HL-60/S4 treated with phorbol 12-myristate 13-acetate at 8.2 ng/mL for 4 days and 3 days (cell line): ENCODE measurements at regions not wholly inside any gene's neighbourhood (a gene's known extent, or its start where the extent isn't known, plus 50 kb on each side); places are given as distances from the start of the nearest gene placed in this dataset.
"Not testable (repeated sequence)": the region's sequence is repeated elsewhere in the genome, so short reads cannot be mapped to it uniquely, and the experiment has no call there.

Experiments used
- in situ Hi-C: fragments of 300-500 bp; cut with MboI; formaldehyde crosslinking; loops from 2 replicates; pipeline ENCODE4 v1.15.0; 2022; ENCODE audit warnings: low sequenced_read_pairs

- in situ Hi-C loops, result no loop called here
Measured at GRCh38 chr12:75634244-75635222, 123.1 kb upstream of the KRR1 start.

DNA sequence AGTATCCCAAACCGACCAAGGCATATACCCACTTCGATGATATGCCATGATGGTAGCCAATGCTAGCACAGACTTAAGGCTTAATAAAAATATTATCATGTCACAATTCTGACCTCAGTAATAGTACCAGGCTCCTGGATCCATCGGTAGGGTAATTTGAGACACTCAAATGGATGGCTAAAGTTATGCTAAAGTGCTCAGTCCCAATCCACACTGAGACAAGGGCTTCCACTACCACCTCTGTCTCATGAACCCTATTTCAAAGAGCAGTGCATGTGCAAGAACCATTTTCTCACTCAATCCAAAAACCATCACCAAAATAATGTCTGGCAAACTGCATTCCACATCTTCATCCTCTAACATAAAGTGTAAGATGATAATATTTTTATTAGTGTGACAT, 122.4 kb upstream of the KRR1 start:
- in situ Hi-C loops, result no loop called here

DNA sequence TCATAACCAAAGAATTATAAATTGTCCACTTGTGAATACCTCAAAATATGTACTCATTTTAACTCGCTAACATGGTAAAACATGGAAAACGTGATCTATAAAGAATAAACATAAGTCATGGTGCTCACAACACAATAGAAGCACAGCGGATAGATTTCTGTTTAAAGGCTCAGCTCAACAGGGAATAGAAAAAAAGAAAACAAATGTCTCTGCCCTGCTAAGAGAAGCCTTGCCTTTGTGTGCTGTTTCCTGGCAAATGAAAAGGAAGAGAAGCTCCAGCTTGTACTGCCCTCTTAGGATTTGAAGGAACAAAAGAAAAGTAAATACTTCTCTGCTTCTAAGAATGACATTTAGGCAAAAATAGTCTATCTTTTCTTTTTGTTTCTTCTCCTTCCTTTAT, 121.0 kb upstream of the KRR1 start:
- in situ Hi-C loops, result no loop called here

GRCh38 chr12:75631831-75632230, 120.4 kb upstream of the KRR1 start:
- in situ Hi-C loops, result no loop called here

DNA sequence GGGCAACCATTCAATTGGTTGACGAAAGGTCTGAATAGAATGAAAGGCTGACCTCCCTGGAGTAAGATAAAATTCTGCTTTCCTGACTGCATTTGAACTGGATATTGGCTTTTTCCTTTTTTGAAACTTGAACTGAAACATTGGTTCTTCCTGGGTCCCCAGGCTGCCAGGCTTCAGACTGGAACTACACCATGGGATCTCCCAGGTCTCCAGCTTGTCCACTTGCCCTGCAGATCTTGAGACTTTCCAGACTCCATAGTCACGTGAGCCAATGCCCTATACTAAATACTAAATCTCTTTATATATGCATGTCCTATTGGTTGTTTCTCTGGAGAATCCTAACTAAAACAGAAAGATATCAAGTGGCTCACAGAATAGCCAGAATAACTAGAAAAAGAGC, 118.7 kb upstream of the KRR1 start:
- in situ Hi-C loops, result no loop called here

DNA sequence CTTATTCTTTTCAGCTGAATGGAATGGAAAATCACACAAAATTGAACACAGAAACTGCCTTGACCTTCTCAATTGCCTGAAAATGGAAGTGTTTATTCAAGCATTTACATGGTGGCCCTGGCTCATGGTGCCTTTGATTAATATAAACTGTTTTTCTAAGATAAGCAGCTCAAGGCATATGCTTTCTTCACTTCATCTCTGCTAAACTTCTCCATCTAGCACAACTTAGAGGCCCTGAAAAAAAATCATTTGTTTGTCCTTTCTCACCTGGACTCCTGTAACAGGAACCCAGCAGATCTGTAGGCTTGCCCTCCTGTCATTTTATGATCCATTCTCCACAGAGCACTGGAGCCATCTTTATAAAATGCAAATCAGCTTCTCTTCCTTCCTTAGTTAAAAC, 117.5 kb upstream of the KRR1 start:
- in situ Hi-C loops, result no loop called here

GRCh38 chr12:75628511-75628910, 117.1 kb upstream of the KRR1 start:
- in situ Hi-C loops, result no loop called here

DNA sequence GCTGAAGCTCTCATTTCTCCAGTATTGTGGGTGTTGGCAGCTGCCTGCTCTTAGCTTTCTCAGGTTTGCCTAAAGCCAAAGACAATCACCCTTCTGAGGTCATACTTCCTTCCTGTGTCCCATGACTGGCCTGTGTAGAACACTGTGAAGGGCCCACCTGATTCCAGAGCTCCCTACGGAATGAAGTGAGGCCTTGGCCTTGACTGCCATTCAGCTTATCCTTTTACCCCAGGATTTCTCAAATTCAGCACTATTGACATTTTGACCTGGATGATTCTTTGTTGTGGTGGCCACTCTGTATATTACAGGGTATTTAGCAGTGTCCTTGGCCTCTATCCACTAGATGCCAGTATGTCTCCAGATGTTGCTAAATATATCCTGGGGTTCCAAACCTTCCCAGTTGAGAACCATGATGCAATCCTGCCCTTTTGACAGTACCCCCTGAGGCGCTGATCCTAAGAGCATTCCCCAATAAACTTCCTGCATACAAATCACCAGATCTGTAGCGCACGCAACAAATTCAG, 112.3 kb upstream of the KRR1 start:
- in situ Hi-C loops, result no loop called here

- in situ Hi-C loops, result no loop called here
Measured at GRCh38 chr12:75622492-75622891, 111.1 kb upstream of the KRR1 start.

GRCh38 chr12:75614396-75614795, 103.0 kb upstream of the KRR1 start:
- in situ Hi-C loops, result not testable (repeated sequence)

DNA sequence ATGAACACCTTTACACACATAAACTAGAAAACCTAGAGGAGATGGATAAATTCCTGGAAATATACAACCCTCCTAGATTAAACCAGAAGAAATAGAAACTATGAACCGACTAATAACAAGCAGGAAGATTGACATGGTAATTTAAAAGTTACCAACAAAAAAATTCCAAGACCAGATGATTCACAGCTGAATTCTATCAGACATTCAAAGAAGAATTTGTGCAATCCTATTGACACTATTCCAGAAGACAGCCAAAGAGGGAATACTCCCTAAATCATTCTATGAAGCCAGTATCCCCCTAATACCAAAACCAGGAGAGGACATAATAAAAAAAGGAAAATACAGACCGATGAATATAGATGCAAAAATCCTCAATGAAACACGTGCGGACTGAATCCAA, 102.6 kb upstream of the KRR1 start:
- in situ Hi-C loops, result no loop called here

DNA sequence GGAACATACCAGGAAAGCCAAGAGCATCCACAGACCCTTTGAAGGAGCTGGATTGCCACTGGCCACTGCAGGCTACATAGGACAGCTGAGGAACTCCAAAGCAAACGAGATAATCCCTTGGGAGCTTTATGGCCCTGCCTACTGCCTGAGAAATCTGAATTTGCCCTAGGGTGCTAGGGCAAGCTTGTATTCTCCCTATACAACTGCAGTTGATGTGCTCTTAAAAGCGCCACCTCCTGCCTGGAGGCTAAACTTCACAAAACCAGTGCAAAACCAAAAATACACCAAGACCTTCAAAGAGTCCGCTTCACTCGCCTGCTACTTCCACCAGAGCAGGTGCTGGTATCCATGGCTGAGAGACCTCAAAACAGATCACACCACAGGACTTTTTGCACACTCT, 99.6 kb upstream of the KRR1 start:
- in situ Hi-C loops, result no loop called here

GRCh38 chr12:75606956-75607355, 95.5 kb upstream of the KRR1 start:
- in situ Hi-C loops, result no loop called here

- in situ Hi-C loops, result no loop called here
Measured at GRCh38 chr12:75606151-75606550, 94.7 kb upstream of the KRR1 start.

DNA sequence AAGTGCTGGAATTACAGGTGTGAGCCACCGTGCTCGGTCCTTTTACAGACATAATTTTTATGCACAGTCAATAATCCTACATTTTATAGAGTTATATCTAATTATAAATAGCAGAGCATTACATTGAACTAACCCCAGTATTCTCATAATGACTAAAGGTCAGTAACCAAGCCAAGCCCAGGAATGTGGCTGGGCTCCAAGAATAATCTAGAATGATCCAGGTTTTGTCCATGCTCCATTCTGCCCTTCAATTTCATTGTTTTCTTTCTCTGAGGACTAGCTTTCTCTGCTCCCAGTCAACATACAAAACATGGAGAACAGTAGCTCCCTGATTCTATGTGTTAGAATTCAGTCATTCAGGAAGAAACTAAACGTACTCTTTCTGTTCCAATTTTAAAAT, 92.1 kb upstream of the KRR1 start:
- in situ Hi-C loops, result no loop called here

DNA sequence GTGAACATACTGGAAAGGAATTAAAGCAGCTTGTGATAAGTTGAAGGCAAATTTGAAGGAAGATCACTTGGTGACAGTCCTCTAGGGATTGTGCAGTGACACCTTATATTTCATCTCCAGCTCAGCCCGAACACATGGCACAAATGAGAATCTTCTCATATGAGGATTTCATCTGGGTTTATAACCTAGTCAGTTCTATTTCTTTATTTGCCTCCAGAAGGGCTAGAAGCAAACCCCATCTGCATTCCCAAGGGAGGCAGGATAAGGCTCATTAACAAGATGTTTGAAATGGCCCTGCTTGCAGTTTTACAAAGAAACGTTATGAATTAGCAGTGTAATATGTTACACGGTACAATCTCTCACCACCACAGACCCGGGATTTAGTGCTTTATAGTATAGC, 90.7 kb upstream of the KRR1 start:
- in situ Hi-C loops, result no loop called here

GRCh38 chr12:75600146-75600545, 88.7 kb upstream of the KRR1 start:
- in situ Hi-C loops, result no loop called here

GRCh38 chr12:75599061-75599460, 87.7 kb upstream of the KRR1 start:
- in situ Hi-C loops, result no loop called here

DNA sequence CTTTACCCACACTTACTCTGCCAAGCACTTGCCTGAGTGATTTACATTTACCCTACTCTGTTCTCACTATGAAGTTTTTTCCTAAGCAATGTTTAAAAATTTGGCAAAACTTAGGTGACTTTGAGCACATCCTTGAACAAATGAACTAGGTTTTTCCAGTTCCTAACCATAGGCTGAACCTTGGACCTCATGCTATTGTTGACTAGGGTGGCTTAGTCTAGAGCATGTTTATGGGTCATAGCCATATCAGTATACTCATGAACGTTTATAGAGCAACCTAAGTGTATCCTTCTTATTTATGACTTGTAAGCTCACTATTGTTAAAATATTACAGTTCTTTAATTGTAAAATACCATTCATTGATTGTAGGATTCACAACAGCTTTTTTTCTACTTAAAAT, 85.0 kb upstream of the KRR1 start:
- in situ Hi-C loops, result no loop called here

DNA sequence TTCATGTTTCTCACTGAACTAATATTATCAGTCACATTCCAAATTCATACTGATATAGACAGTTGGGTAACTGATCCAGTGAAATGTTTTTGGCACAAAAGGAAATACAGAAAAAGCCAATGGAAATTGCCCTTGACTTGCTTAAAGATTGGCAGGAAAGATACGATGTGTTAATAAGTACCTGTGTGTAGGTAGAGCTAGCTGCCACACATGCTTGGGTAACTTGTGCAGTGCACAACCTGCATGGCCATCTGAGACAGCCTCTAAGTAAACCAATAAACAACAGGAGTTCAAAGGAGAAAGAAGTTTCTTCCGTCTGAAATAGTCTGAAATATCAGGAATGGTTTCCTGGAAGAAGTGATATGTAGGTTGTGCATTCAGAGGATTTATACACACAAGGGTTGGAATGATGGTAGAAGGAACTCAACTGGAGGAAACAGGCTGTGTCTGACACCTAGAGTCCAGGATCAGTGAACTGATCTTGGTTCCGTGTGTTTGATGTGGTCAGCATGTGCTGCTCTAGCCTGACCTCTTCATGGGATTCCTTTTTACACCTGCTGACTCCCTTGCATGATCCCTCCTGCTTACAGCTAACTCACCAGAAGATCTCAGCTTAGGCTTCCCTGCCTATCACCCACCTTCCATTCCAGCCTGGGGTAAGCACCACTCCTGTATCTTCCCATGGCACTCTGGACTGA, 81.4 kb upstream of the KRR1 start:
- in situ Hi-C loops, result no loop called here

- in situ Hi-C loops, result no loop called here
Measured at GRCh38 chr12:75592086-75592485, 80.7 kb upstream of the KRR1 start.

DNA sequence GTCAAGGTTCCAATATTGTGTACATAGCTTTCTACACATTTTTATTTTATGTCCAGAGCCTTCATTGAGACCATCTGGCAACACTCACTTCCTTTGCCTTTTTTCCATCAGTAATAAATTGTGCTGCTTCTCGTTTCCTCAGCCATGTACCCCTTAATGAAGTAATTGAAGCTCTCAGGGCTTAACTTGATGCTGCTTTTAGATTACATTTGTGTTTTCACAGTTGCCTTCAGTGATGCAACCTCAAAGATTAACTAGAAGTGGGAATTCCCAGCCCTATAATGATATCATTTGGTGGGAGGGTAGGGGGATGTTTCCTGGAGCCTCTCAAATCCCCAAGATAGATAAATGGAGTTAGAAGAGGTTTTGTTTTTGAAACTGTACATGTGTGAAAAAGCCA, 80.2 kb upstream of the KRR1 start:
- in situ Hi-C loops, result no loop called here
